Stimulated activated CD4-positive, alpha-beta T cell treated with anti-CD3 and anti-CD28 coated beads, Interleukin-12 subunit alpha, Interleukin-12 subunit beta, amount 100 ng/mL, for 48 hours (primary cell): ENCODE measurements at regions not wholly inside any gene's neighbourhood (a gene's known extent, or its start where the extent isn't known, plus 50 kb on each side); places are given as distances from the start of the nearest gene placed in this dataset.
"Not testable (repeated sequence)": the region's sequence is repeated elsewhere in the genome, so short reads cannot be mapped to it uniquely, and the experiment has no call there.

ENCODE experiments used
- DNase-seq, 3 donors: peaks; one replicate each; pipeline ENCODE4 v3.0.0-alpha.2; 2020; ENCODE audit warnings: low read depth in 2 of 3, low spot score in 1 of 3

DNA sequence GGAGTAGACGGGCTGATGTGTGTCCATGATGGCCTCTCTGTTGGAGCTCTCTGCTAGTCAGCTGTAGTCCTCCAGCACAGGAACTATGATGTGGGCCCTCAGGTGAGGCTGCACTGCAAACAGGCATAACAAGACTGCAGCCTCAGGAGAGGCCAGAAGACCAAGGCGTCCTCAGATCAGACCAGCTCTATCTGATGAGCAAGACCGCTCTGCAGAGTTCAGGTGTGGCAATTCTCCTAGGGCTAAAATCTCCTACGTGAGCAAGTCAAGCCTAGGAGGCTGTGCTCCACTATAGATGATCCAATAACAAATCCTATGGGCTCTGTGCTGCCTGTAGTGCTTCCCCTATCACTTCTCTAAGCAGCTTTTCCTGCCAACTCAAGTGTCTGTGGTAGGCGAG is 633.4 kb upstream of the SYNCRIP start:
- DNase-seq, result no peak

DNA sequence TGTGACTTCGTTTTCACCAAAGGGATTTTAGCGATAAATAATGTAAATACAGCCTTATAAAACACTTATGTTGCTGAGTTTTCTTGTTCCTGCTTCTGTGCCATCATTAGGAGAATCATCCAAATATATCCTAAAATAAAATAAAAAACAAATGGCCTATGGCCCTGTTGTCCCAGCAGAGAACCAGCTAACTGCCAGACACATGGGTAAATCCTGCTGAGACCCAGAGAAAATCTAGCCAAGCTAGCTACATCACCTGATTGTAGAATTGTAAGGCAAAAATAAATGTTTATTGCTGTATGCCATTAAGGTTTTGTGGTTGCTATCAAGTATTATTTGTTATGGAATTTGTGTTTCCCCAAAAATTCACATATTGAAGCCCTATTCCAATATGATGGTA is 631.2 kb upstream of the SYNCRIP start:
- no peak for DNase-seq

GRCh38 chr6:86256615-86257187 is 614.0 kb upstream of the SYNCRIP start:
- no peak for DNase-seq

- DNase-seq, result no peak
Observed at GRCh38 chr6:86255973-86256372, 613.3 kb upstream of the SYNCRIP start.

- DNase-seq, result no peak
Observed at GRCh38 chr6:86251106-86251505, 608.4 kb upstream of the SYNCRIP start.

- DNase-seq, result no peak
Observed at GRCh38 chr6:86217906-86218305, 575.2 kb upstream of the SYNCRIP start.

DNA sequence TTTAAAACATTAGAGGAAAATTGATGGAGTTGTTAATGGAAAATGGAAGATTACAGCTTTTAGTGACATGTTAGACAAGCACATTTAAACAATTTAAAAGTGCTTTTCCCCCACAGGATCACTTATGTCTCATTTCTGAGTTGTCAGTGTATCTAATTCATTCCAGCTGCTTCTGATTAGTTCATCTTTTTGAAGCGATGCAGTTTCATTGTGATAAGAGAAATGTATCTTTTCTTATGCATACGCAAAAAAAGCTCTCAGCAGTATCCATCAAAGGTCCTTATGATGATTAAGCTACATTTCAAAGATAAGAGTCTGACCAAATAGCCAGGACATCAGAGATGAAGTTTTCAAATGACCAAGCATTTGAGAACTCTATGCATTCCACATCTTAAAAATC is 572.6 kb upstream of the SYNCRIP start:
- DNase-seq, result no peak

GRCh38 chr6:86205980-86206379 is 563.3 kb upstream of the SYNCRIP start:
- DNase-seq, result no peak

- no peak for DNase-seq
Observed at GRCh38 chr6:86203044-86203443, 560.4 kb upstream of the SYNCRIP start.

- no peak for DNase-seq
Observed at GRCh38 chr6:86193821-86194220, 551.1 kb upstream of the SYNCRIP start.

GRCh38 chr6:86192123-86192522 is 549.4 kb upstream of the SYNCRIP start:
- DNase-seq, result no peak

- not testable (repeated sequence) for DNase-seq
Observed at GRCh38 chr6:86175149-86175548, 532.5 kb upstream of the SYNCRIP start.

GRCh38 chr6:86154852-86155251 is 512.2 kb upstream of the SYNCRIP start:
- DNase-seq, result no peak

DNA sequence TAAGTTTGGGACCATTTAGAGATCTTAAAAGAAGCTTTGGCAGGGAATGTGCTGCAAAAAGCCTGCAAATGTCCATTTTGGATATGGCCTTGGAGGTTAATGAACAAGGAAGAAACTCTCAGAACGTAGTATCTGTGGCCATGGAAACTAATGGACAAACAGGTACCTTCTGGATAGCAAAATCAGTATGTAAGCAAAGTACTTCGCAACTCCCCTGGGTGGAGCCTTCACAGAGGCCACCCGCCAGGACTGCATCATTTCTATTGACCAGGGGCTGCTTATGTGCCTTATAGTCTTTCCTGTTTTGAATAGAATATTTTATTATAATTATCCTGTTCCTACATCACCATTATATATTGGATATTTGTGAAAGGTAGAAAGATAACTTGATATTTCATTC is 510.8 kb upstream of the SYNCRIP start:
- no peak for DNase-seq

- DNase-seq, result no peak
Observed at GRCh38 chr6:86152546-86152945, 509.9 kb upstream of the SYNCRIP start.

DNA sequence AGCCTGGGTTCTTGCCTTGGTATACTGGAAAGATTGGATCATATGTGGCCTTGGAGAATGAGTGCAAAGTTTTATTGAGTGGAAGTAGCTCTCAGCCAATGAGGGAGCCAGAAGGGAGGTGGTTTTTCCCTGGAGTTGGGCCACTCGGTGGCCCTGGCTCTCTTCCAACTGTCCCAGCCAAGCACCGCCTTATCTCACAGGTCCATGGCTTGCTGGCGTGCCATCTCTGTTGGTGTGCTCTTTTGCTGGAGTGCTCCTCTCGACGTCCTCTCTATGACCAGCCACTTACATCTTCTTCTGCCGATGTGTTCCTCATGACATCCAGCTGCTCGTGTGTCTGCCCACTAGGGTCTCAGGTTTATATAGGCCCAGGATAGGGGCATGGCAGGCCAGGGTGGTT is 505.9 kb upstream of the SYNCRIP start:
- no peak for DNase-seq

GRCh38 chr6:86147859-86148258 is 505.2 kb upstream of the SYNCRIP start:
- DNase-seq, result no peak

DNA sequence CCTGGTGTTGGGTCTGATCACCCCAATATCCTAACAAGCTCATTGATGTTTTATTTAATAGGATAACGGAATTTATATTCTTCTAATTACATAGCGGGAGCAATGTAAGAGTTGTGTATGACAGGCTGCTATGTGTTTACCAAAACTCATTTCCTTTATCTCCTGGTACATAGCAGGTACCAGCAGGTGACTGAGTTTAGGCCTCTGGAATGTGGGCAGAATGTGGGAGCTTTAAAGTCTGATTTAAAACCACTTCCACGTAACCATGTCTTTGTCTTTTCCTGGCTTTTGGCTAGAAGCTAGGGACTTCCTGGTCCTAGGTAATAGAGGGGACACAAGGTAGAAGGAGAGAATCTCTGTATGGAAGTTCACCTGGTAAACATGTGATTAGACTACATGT is 504.6 kb upstream of the SYNCRIP start:
- DNase-seq, result no peak

- DNase-seq, result not testable (repeated sequence)
Observed at GRCh38 chr6:86146751-86147150, 504.1 kb upstream of the SYNCRIP start.

DNA sequence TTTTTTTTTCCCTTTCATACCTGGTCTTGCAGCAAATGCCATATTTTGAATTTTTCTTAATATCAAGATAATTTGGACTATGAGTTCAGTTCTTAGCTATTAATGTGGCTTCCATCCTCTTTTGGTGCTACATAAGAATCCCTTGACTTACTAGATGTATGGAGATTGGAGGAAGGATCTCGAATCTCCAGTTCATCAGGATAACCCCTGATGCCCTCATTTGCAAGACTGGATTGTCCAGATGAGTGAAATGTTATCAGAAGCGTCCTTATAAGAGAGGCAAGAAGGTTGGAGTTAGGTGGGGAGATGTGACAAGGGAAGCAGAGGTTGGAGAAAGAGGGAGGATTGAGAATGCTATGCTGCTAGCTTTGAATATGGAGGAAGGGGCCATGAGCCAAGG is 499.6 kb upstream of the SYNCRIP start:
- no peak for DNase-seq

GRCh38 chr6:86128130-86128814 is 485.6 kb upstream of the SYNCRIP start:
- no peak for DNase-seq

DNA sequence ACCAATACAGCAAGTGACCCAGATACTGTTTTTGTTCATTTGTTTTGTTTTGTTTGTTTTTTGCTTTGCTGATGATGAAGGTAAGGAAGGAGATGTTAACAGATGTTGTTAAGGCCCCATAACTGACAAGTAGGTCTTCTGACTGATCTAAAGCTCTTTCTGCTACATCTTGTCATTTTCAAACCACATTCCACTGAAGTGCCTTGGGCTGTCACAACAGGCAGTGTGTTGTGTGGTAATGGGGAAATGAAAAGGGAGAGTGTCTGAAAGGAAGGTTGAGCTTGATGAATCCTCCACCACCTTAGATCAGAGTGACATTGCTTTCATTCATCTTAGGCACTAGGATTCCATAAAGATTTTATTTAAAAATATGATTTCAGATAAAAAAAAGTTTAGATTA is 479.4 kb upstream of the SYNCRIP start:
- DNase-seq, result no peak

DNA sequence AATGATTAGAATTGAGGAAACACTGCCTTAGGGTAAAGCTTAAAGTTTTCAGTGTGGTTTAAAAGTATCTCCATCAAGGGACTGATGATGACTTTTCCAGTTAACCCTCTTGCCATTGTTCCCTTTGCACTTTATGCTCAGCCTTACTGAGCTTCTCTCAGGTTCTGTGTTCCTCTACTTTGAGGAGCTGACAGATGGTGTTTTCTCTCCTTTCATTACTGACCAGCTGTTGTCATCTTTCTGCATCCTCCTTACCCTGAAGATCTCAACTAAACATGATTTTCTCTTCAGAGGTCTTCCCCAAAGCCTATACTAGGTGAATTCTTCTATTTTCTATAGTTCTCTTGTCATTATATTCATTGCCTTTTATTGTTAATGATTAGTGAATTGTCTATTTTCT is 475.6 kb upstream of the SYNCRIP start:
- no peak for DNase-seq
